OCI-LY3 (cell line): ENCODE measurements at regions not wholly inside any gene's neighbourhood (a gene's known extent, or its start where the extent isn't known, plus 50 kb on each side); places are given as distances from the start of the nearest gene placed in this dataset.
"Not testable (repeated sequence)": the region's sequence is repeated elsewhere in the genome, so short reads cannot be mapped to it uniquely, and the experiment has no call there.

Experiments used
- H2AFZ ChIP-seq: fragments of 200-600, 300-600 bp; shearing (Covaris generic); 2 replicates; pipeline ENCODE4 v1.6.0; 2014; ENCODE audit warnings: antibody characterized with exemption, low read depth, low read length
- H3K27ac ChIP-seq: fragments of 200-600, 300-600 bp; sonication (generic); 2 replicates; pipeline ENCODE4 v1.5.1; 2014; ENCODE audit warnings: mild to moderate bottlenecking, low read length, moderate library complexity, mixed read lengths
- H3K27me3 ChIP-seq: fragments of 200-600, 300-600 bp; sonication (generic); 2 replicates; pipeline ENCODE4 v1.6.1; 2014; ENCODE audit warnings: low read depth, low read length, mixed read lengths
- H3K36me3 ChIP-seq: fragments of 200-600, 300-600 bp; sonication (generic); replicated peaks from 2 replicates; pipeline ENCODE3; 2014; ENCODE audit warnings: low read depth, low read length, mixed read lengths
- H3K4me1 ChIP-seq: fragments of 300-600, 200-600 bp; sonication (generic); 2 replicates; pipeline ENCODE4 v1.6.1; 2014; ENCODE audit warnings: low read length, mixed read lengths
- H3K4me2 ChIP-seq: fragments of 200-600, 300-600 bp; sonication (generic); 2 replicates; pipeline ENCODE4 v1.6.1; 2014; ENCODE audit warnings: low read length, mixed read lengths
- H3K4me3 ChIP-seq: fragments of 300-600, 200-600 bp; sonication (generic); 2 replicates; pipeline ENCODE4 v1.5.1; 2014; ENCODE audit warnings: antibody characterized with exemption, mild to moderate bottlenecking, low read length, moderate library complexity
- H3K79me2 ChIP-seq: fragments of 300-600, 200-600 bp; shearing (Covaris generic); 2 replicates; pipeline ENCODE4 v1.6.1; 2014; ENCODE audit warnings: mild to moderate bottlenecking, low read length, mixed read lengths
- H3K9ac ChIP-seq: fragments of 300-600, 200-600 bp; shearing (Covaris generic); 2 replicates; pipeline ENCODE4 v1.6.0; 2014; ENCODE audit warnings: mild to moderate bottlenecking, low read length, moderate library complexity
- H3K9me3 ChIP-seq: fragments of 200-600, 300-600 bp; shearing (Covaris generic); 2 replicates; pipeline ENCODE4 v1.6.1; 2014; ENCODE audit warnings: low read length, mixed read lengths; ENCODE audit not compliant: insufficient read depth
- H4K20me1 ChIP-seq: fragments of 200-600, 300-600 bp; sonication (generic); 2 replicates; pipeline ENCODE4 v1.6.1; 2016; ENCODE audit warnings: low read length, mixed read lengths; ENCODE audit not compliant: insufficient read depth

DNA sequence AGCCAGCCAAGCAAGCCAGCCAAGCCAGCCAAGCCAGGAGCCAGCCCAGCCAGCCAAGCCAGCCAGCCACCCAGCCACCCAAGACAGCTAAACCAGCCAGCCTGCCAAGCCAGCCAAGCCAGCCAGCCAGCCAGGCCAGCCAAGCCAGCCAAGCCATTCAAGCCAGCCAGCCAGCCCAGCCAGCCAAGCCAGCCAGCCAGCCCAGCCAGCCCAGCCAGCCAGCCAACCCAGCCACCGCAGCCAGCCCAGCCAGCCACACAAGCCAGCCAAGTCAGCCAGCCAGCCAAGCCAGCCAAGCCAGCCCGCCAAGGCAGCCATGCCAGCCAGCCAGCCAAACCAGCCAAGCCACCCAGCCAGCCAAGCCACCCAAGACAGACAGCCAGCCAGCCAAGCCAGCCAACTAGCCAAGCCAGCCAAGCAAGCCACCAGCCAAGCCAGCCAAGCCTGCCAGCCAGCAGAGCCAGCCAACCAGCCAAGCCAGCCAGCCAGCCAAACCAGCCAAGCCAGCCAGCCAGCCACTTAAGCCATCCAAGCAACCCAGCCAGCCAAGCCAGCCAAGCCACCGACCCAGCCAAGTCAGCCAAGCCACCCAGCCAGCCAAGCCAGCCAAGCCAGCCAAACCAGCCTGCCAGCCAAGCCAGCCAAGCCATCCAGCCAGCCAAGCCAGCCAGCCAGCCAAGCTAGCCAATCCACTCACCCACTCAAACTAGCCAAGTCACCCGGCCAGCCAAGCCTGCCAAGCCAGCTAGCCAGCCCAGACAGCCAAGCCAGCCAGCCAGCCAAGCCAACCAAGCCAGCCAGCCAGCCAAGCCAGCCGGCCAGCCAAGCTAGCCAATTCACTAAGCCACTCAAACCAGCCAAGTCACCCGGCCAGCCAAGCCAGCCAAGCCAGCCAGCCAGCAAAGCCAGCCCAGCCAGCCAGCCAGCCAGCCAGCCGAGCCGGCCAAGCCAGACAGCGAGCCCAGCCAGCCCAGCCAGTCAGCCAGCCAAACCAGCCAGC lies 328.8 kb upstream of the PLGLB2 start:
- not testable (repeated sequence) for H3K27me3 ChIP-seq, H3K36me3 ChIP-seq, H2AFZ ChIP-seq, H3K9ac ChIP-seq, H4K20me1 ChIP-seq, H3K4me3 ChIP-seq, H3K4me1 ChIP-seq, H3K9me3 ChIP-seq, H3K4me2 ChIP-seq, H3K79me2 ChIP-seq, H3K27ac ChIP-seq

DNA sequence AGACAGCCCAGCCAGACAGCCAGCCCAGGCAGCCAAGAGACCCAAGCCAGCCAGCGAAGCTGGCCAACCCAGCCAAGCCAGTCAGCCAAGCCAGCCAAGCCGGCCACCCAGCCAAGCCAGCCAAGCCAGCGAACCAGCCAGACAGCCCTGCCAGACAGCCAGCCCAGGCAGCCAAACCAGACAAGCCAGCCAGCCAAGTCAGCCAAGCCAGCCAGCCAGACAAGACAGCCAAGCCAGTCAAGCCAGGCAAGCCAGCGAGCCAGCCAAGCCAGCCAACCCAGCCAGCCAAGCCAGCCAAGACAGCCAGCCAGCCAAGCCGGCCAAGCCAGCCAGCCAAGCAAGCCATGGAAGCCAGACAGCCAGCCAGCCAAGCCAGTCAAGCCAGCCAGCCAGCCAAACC lies 327.9 kb upstream of the PLGLB2 start:
- H3K4me1 ChIP-seq, H3K4me2 ChIP-seq, H3K27me3 ChIP-seq, H4K20me1 ChIP-seq, H3K79me2 ChIP-seq, H2AFZ ChIP-seq, H3K27ac ChIP-seq, H3K9me3 ChIP-seq, H3K36me3 ChIP-seq, H3K4me3 ChIP-seq, H3K9ac ChIP-seq: not testable (repeated sequence)

- H3K79me2 ChIP-seq, H3K4me2 ChIP-seq, H3K9me3 ChIP-seq, H3K36me3 ChIP-seq, H3K9ac ChIP-seq, H4K20me1 ChIP-seq, H3K4me1 ChIP-seq, H2AFZ ChIP-seq, H3K27me3 ChIP-seq, H3K4me3 ChIP-seq, H3K27ac ChIP-seq: not testable (repeated sequence)
Measured at GRCh38 chr2:87420954-87421353, 326.9 kb upstream of the PLGLB2 start.

DNA sequence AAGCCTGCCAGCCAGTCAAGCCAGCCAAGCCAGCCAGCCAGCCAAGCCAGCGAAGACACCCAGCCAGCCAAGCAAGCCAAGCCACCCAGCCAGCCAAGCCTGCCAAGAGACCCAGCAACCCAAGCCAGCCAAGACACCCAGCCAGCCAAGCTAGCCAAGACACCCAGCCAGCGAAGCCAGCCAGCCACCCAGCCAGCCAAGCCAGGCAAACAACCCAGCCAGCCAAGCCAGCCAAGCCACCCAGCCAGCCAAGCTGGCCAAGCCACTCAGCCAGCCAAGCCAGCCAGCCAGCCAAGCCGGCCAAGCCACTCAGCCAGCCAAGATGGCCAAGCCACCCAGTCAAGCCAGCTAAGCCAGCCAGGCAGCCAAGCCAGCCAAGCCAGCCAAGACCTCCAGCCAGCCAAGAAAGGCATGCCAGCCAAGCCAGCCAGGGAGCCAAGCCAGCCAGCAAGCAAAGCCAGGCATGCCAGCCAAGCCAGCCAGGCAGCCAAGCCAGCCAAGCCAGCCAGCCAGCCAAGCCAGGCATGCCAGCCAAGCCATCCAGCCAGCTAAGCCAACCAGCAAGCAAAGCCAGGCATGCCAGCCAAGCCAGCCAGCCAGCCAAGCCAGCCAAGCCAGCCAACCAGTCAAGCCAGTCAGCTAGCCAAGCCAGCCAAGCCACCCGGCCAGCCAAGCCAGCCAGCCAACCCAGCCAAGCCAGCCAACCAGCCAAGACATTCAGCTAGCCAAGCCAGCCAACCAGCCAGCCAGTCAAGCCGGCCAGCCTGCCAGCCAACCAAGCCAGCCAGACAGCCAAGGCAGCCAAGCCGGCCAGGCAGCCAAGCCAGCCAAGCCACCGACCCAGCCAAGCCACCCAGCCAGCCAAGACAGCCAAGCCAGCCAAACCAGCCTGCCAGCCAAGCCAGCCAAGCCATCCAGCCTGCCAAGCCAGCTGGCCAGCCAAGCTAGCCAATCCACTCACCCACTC lies 323.8 kb upstream of the PLGLB2 start:
- not testable (repeated sequence) for H2AFZ ChIP-seq, H3K4me3 ChIP-seq, H3K4me2 ChIP-seq, H3K9ac ChIP-seq, H3K4me1 ChIP-seq, H3K9me3 ChIP-seq, H3K36me3 ChIP-seq, H3K79me2 ChIP-seq, H3K27me3 ChIP-seq, H3K27ac ChIP-seq, H4K20me1 ChIP-seq

DNA sequence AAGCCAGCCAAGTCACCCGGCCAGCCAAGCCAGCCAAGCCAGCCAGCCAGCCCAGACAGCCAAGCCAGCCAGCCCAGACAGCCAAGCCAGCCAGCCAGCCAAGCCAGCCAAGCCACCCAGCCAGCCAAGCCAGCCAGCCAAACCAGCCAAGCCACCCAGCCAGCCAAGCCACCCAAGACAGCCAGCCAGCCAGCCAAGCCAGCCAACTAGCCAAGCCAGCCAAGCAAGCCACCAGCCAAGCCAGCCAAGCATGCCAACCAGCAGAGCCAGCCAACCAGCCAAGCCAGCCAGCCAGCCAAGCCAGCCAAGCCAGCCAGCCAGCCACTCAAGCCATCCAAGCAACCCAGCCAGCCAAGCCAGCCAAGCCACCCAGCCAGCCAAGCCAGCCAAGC lies 323.1 kb upstream of the PLGLB2 start:
- not testable (repeated sequence) for H3K4me3 ChIP-seq, H2AFZ ChIP-seq, H3K9ac ChIP-seq, H3K27ac ChIP-seq, H3K79me2 ChIP-seq, H4K20me1 ChIP-seq, H3K9me3 ChIP-seq, H3K4me2 ChIP-seq, H3K27me3 ChIP-seq, H3K4me1 ChIP-seq, H3K36me3 ChIP-seq

DNA sequence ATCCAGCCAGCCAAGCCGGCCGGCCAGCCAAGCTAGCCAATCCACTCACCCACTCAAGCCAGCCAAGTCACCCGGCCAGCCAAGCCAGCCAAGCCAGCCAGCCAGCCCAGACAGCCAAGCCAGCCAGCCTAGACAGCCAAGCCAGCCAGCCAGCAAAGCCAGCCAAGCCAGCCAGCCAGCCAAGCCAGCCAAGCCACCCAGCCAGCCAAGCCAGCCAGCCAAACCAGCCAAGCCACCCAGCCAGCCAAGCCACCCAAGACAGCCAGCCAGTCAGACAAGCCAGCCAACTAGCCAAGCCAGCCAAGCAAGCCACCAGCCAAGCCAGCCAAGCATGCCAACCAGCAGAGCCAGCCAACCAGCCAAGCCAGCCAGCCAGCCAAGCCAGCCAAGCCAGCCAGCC lies 322.7 kb upstream of the PLGLB2 start:
- H2AFZ ChIP-seq, H3K4me1 ChIP-seq, H4K20me1 ChIP-seq, H3K4me2 ChIP-seq, H3K9ac ChIP-seq, H3K27ac ChIP-seq, H3K27me3 ChIP-seq, H3K4me3 ChIP-seq, H3K9me3 ChIP-seq, H3K79me2 ChIP-seq, H3K36me3 ChIP-seq: not testable (repeated sequence)

DNA sequence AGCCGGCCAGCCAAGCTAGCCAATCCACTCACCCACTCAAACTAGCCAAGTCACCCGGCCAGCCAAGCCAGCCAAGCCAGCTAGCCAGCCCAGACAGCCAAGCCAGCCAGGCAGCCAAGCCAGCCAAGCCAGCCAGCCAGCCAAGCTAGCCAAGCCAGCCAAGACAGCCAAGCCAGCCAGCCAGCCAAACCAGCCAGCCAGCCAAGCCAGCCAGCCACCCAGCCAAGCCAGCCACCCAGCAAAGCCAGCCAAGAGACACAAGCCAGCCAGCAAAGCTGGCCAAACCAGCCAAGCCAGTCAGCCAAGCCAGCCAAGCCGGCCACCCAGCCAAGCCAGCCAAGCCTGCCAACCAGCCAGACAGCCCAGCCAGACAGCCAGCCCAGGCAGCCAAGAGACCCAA lies 322.2 kb upstream of the PLGLB2 start:
- not testable (repeated sequence) for H3K4me2 ChIP-seq, H3K27me3 ChIP-seq, H3K9me3 ChIP-seq, H3K4me1 ChIP-seq, H4K20me1 ChIP-seq, H3K4me3 ChIP-seq, H3K27ac ChIP-seq, H2AFZ ChIP-seq, H3K79me2 ChIP-seq, H3K36me3 ChIP-seq, H3K9ac ChIP-seq

DNA sequence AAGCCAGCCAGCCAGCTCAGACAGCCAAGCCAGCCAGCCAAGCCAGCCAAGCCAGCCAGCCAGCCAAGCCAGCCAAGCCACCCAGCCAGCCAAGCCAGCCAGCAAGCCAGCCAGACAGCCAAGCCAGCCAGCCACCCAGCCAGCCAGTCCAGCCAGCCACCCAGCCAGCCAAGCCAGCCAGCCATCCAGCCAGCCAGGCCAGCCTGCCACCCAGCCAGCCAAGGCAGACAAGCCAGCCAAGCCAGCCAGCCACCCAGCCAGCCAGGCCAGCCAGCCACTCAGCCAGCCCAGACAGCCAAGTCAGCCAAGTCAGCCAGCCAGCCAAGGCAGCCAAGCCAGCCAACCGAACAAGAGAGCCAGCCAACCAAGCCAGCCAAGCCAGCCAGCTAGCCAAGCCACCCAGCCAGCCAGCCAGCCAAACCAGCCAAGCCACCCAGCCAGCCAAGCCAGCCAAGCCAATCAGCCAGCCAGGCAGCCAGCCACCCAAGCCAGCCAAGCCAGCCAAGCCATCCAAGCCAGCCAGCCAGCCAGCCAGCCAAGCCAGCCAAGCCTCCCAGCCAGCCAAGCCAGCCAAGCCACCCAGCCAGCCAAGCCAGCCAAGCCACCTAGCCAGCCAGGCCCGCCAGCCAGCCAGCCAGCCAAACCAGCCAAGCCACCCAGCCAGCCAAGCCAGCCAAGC lies 319.3 kb upstream of the PLGLB2 start:
- H3K36me3 ChIP-seq, H4K20me1 ChIP-seq, H2AFZ ChIP-seq, H3K9me3 ChIP-seq, H3K79me2 ChIP-seq, H3K9ac ChIP-seq, H3K27me3 ChIP-seq, H3K4me1 ChIP-seq, H3K4me3 ChIP-seq, H3K4me2 ChIP-seq, H3K27ac ChIP-seq: not testable (repeated sequence)
